HepG2 (cell line): ENCODE measurements at regions not wholly inside any gene's neighbourhood (a gene's known extent, or its start where the extent isn't known, plus 50 kb on each side); places are given as distances from the start of the nearest gene placed in this dataset.

Experiments used
- ADNP ChIP-seq: sonication (generic); formaldehyde crosslinking; IDR thresholded peaks from 2 replicates; pipeline ENCODE4 v1.4.0; 2020; ENCODE audit warnings: missing genetic modification reagents
- CHD4 ChIP-seq: fragments of 200-600 bp; sonication (generic); IDR thresholded peaks from 2 replicates; pipeline ENCODE4 v1.7.0; 2017; ENCODE audit warnings: mild to moderate bottlenecking, low read length, borderline replicate concordance
- EP300 ChIP-seq, 3 experiments: sonication (generic) in 1 of 3; formaldehyde crosslinking in 1 of 3; IDR thresholded peaks; 2 replicates each; pipeline versions ENCODE4 v1.5.1 to v1.6.1; 2011 to 2020; ENCODE audit warnings: low read depth in 2 of 3, low read length in 2 of 3, borderline replicate concordance in 1 of 3, improper control_type of control experiment in 1 of 3, mild to moderate bottlenecking in 1 of 3, missing genetic modification reagents in 1 of 3, moderate library complexity in 1 of 3
- FUBP1 ChIP-seq: sonication (generic); formaldehyde crosslinking; IDR thresholded peaks from 2 replicates; pipeline ENCODE4 v1.5.1; 2020; ENCODE audit warnings: missing genetic modification reagents, mild to moderate bottlenecking, borderline replicate concordance
- MXI1 ChIP-seq: IDR thresholded peaks from 3 replicates; pipeline ENCODE4 v1.6.1; 2012; ENCODE audit warnings: low read depth, low read length, inconsistent platforms, borderline replicate concordance
- RXRA ChIP-seq: sonication (generic); formaldehyde crosslinking; IDR thresholded peaks from 2 replicates; pipeline ENCODE4 v1.5.1; 2020; ENCODE audit warnings: missing genetic modification reagents
- ZNF10 ChIP-seq: sonication (generic); formaldehyde crosslinking; IDR thresholded peaks from 2 replicates; pipeline ENCODE4 v1.4.0; 2020; ENCODE audit warnings: mild to moderate bottlenecking, low read depth, missing genetic modification reagents, borderline replicate concordance
- TF ChIP-seq, protein P1 (sequence below): sonication (generic); formaldehyde crosslinking; IDR thresholded peaks from 2 replicates; pipeline ENCODE4 v1.5.0; 2020; ENCODE audit warnings: mild to moderate bottlenecking, missing genetic modification reagents, moderate library complexity

DNA sequence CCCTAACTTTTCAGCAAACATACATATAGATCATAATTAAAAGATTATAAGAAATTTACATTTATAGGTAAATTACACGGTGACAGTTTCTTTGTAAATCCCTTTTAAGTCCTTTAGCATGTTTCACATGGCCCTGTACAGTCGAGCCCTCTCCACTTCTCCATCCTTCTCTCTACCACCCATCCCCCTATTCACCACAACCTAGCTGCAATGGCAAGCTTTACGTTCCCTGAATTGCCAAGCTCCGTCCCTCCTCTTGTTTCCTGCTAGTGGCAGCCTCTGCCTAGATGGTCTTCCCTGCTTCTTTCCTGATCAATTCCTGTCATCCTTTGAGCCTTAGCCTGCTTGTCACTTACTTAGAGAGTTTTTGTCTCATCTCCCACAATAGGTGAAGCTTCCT lies 116.2 kb downstream of the TMA16 start:
- TF ChIP-seq RXRA (no peak), EP300 (IDR thresholded peaks at IDR 0.05; ENCODE audit: low read depth in 2 of 2, low read length in 2 of 2) (no peak), EP300 (CRISPR knock-in tag; IDR thresholded peaks at IDR 0.05; ENCODE audit: borderline replicate concordance) (no peak), MXI1 (no peak), ZNF10 (CRISPR knock-in tag) (no peak), CHD4 (no peak), FUBP1 (CRISPR knock-in tag) (no peak), ADNP (CRISPR knock-in tag) (no peak)
- TF ChIP-seq, protein P1, sequence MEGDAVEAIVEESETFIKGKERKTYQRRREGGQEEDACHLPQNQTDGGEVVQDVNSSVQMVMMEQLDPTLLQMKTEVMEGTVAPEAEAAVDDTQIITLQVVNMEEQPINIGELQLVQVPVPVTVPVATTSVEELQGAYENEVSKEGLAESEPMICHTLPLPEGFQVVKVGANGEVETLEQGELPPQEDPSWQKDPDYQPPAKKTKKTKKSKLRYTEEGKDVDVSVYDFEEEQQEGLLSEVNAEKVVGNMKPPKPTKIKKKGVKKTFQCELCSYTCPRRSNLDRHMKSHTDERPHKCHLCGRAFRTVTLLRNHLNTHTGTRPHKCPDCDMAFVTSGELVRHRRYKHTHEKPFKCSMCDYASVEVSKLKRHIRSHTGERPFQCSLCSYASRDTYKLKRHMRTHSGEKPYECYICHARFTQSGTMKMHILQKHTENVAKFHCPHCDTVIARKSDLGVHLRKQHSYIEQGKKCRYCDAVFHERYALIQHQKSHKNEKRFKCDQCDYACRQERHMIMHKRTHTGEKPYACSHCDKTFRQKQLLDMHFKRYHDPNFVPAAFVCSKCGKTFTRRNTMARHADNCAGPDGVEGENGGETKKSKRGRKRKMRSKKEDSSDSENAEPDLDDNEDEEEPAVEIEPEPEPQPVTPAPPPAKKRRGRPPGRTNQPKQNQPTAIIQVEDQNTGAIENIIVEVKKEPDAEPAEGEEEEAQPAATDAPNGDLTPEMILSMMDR = no peak
